Bronchial epithelial cell (primary cell): ENCODE measurements at regions not wholly inside any gene's neighbourhood (a gene's known extent, or its start where the extent isn't known, plus 50 kb on each side); places are given as distances from the start of the nearest gene placed in this dataset.
A peak's percentile ranks its signal among the peaks of the same experiment; 100 is the strongest.

ENCODE experiments used
- DNase-seq: peaks from one replicate; pipeline ENCODE4 v3.0.0-alpha.2; 2010; ENCODE audit warnings: low read depth
- FAIRE-seq: peaks from 2 replicates; lab custom pipeline; 2011; peaks lifted over from hg19 to GRCh38; lab: Jason Lieb, UNC
- H3K27me3 ChIP-seq: 2 replicates; pipeline ENCODE4 v1.5.1; 2011; ENCODE audit warnings: low read length; ENCODE audit not compliant: control insufficient read depth, insufficient read depth
- H3K36me3 ChIP-seq: 2 replicates; pipeline ENCODE4 v1.5.1; 2011; ENCODE audit warnings: low read length; ENCODE audit not compliant: control insufficient read depth, insufficient read depth
- H3K4me3 ChIP-seq: 2 replicates; pipeline ENCODE4 v1.5.1; 2011; ENCODE audit warnings: mild to moderate bottlenecking, low read depth, low read length, control low read depth
- TF ChIP-seq, protein P1 (sequence below): IDR thresholded peaks from 2 replicates; pipeline ENCODE4 v1.5.1; 2011; ENCODE audit warnings: mild to moderate bottlenecking, moderate library complexity, low read length, control low read depth, inconsistent platforms; ENCODE audit not compliant: insufficient read depth, severe bottlenecking

DNA sequence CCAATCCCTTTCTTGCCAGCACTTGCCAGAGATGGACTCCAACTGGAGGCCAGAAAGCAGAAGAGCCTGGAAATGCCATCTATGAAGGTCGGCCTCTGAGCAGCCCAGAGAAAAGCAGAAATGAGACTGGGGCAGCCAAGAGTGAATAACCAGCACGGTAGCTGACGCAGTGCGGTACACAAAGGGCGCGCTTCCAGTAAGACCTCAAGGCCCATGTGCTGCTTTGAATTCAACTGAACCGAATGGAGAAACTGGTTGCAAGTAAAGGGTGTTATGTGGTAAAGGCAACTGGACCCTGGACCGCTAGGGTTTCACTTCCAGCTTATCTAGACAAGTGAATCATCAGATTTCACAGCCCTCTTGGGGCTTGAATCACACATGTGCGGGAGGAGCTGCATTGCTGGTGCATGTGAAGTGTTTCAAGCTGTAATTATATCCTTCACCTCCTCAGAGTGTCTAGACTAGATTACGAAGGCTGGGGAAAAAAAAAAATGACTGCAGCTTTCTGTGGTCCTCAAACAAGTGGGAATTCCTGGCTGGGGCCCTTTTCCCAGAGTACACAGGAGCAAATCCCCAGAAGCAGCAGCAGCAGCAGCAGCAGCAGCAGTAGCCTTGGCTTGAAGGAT lies 128.9 kb downstream of the CCDC34 start:
- Histone ChIP-seq H3K36me3 (no peaks in the 10 kb centered on the region), H3K27me3 (no peaks in the 10 kb centered on the region), H3K4me3 (no peak overlapping the region)
- FAIRE-seq (peak; percentile 94), DNase-seq (peak; percentile 95)
- TF ChIP-seq, protein P1, sequence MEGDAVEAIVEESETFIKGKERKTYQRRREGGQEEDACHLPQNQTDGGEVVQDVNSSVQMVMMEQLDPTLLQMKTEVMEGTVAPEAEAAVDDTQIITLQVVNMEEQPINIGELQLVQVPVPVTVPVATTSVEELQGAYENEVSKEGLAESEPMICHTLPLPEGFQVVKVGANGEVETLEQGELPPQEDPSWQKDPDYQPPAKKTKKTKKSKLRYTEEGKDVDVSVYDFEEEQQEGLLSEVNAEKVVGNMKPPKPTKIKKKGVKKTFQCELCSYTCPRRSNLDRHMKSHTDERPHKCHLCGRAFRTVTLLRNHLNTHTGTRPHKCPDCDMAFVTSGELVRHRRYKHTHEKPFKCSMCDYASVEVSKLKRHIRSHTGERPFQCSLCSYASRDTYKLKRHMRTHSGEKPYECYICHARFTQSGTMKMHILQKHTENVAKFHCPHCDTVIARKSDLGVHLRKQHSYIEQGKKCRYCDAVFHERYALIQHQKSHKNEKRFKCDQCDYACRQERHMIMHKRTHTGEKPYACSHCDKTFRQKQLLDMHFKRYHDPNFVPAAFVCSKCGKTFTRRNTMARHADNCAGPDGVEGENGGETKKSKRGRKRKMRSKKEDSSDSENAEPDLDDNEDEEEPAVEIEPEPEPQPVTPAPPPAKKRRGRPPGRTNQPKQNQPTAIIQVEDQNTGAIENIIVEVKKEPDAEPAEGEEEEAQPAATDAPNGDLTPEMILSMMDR, result peak; percentile 13

DNA sequence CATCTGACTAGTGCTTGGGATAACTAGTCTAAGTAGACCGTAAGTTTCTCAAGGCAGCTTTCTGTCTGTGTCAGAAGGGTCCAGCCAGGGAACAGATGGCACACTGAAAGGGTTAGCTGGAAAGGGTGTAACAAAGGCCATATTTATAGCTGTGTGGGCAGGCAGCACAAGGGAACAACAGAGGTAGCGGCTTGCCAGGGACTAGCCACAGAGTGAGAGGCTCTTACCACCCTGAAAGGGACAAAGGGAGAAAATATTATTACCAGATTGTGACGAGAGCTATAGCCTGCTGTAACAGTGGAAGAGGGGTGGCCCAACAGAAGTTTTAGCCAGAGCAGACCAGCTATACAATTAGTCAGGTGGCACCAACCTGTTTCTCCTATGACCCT lies 129.4 kb downstream of the CCDC34 start:
- no peak for FAIRE-seq
- TF ChIP-seq, protein P1, result no peak
- no peaks in the 10 kb centered on the region for H3K27me3 ChIP-seq
- H3K36me3 ChIP-seq, result no peaks in the 10 kb centered on the region
- no peak for DNase-seq
- H3K4me3 ChIP-seq, result no peak overlapping the region

DNA sequence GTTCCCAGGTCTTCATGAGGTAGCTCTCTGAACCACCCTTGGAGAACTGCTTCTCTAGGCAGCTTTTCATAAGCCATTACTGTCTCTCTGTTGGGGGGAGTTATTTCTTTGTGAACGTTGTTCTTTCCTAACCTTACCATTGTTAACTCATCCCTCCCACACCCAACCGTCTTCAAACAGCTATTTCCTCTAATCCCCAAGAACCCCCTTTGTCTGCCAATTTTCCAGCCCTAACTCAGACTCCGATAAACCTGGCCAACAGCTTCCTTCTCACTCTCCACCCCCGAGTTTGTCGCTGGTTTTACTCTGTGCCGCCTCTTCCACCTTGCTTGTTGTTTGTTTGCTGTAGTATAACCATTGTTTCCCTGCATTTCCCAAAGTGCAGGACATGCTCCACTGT lies 131.5 kb downstream of the CCDC34 start:
- DNase-seq, result no peak
- FAIRE-seq, result no peak
- Histone ChIP-seq H3K27me3 (no peaks in the 10 kb centered on the region), H3K4me3 (no peak overlapping the region), H3K36me3 (no peaks in the 10 kb centered on the region)
- TF ChIP-seq, protein P1, result no peak

DNA sequence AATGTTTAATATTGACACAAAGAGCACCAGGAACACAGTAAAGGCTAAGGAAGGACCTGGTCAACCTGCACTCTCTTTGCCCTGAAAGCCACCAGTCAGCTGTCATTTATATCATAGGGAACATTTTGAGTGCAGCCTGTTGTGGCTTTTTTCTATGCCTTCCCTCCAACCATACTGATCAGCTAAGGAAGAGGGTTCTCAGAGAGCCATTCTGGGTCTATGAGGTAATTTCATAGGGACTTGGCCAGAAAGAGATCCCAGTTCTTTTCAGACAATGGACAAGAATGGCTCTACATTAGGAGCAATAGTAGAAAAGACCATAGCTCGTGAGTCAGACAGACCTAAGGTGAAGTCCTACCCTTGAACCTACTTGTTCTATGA lies 132.8 kb downstream of the CCDC34 start:
- no peaks in the 10 kb centered on the region for H3K36me3 ChIP-seq
- DNase-seq (no peak), FAIRE-seq (no peak)
- H3K27me3 ChIP-seq, result no peaks in the 10 kb centered on the region
- TF ChIP-seq, protein P1, result no peak
- H3K4me3 ChIP-seq, result no peak overlapping the region

DNA sequence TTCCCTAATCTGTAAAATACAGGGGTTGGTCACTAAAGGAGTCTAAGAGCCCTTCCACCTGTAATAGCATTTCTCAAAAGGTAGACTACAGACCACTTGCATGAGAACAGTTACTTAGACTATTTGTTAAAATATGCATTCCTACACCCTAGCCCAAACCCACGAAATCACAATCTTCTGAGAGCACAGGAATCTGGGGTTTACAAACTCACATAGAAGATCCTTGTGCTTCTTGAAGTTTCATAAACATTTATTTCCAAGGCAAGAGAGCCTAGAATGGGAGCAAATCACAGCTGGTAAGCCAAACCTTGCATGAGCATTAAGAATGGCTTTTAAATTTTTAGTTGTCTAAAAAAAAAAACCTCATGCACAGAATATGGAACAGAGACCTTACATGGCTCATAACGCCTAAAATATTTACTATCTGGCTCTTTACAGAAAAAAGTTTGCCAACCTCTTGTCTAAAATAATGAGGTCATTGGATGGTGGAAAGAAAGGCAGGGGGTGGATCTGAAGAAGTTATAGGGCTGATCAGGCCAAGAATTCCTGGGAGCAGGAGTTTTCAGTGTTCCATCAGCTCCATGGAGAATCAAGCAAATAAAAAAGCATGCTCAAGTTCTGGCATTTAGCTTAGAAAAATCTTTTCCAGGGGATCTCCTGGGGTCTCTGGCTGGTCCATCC lies 133.4 kb downstream of the CCDC34 start:
- TF ChIP-seq, protein P1, result no peak
- no peak for FAIRE-seq

More for the DNA sequence above, 133.4 kb downstream of the CCDC34 start:
- Histone ChIP-seq H3K27me3 (no peaks in the 10 kb centered on the region), H3K4me3 (no peak overlapping the region), H3K36me3 (no peaks in the 10 kb centered on the region)
- no peak for DNase-seq
